ENCODE measurements at regions not wholly inside any gene's neighbourhood (a gene's known extent, or its start where the extent isn't known, plus 50 kb on each side); places are given as distances from the start of the nearest gene placed in this dataset.

DNA sequence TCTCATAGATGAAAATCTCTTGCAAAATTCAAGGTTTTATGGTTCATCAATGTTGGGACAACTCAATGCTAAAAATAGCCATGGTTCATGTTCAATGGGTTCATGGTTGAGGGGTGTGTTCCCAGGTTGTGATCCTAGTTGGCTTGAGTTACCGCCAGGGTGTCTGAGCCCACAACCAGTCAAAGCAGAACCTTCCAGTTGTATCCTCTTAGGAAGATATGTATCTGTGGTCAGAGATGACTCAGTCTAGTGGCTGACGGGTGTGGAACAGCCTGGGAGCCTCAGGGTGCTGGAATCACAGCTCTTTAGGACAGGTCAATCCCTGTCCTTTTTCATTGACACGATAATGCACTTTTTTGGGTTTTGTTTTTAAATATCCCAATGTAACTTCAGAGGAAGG lies 192.3 kb upstream of the NR3C2 start:
- no peaks in the 10 kb centered on the region for H3K79me1 ChIP-seq (ENCODE audit: low read depth, low read length)
- FAIRE-seq = no peak
- WGBS, 2 experiments (ENCODE audit: extremely low coverage in 1 of 2, insufficient coverage in 1 of 2, insufficient read length in 1 of 2, insufficient replicate concordance in 2 of 2, low coverage in 1 of 2, low lambda C conversion rate in 2 of 2, missing lambda C conversion rate in 1 of 2) = 96% methylated on average over 3 of the region's 3 CpGs; no CpG with 5 or more reads in 1 of the 2 experiments

More for the DNA sequence above, 192.3 kb upstream of the NR3C2 start:
- H3K27me3 ChIP-seq (replicated peaks in 1 of 4; ENCODE audit: control insufficient read depth in 3 of 4, extremely low read depth in 1 of 4, insufficient read depth in 3 of 4, low read length in 3 of 4) = no peaks in the 10 kb centered on the region
- H3K4me2 ChIP-seq (ENCODE audit: insufficient read depth in 1 of 2, low read depth in 2 of 2, low read length in 2 of 2) = no peak overlapping the region
- H3K18ac ChIP-seq (ENCODE audit: extremely low read depth, low read length) = no peak overlapping the region
- H3K4ac ChIP-seq (replicated peaks; ENCODE audit: insufficient read length, low read depth, low read length) = no peak overlapping the region
- no peaks in the 10 kb centered on the region; a peak in 2 of 8 replicates for H3K36me3 ChIP-seq (ENCODE audit: control insufficient read depth in 2 of 4, insufficient read depth in 4 of 4, low read length in 3 of 4)
- H2AFZ ChIP-seq (ENCODE audit: low read length) = no peak overlapping the region
- H4K20me1 ChIP-seq (replicated peaks in 1 of 2; ENCODE audit: control insufficient read depth in 1 of 2, insufficient read depth in 2 of 2, low read length in 2 of 2) = no peaks in the 10 kb centered on the region
- no peaks in the 10 kb centered on the region for H3K79me2 ChIP-seq (ENCODE audit: control insufficient read depth in 1 of 2, insufficient read depth in 2 of 2, low read length in 2 of 2)
- no peak overlapping the region for H4K5ac ChIP-seq (ENCODE audit: insufficient read length, low read depth, low read length)
- CTCF ChIA-PET (ENCODE audit: partially characterized antibody) = interaction anchor here (1.0 kb wide), 1 partner anchor 12 kb away, joined by 3 read pairs; no protein-coding TSS in a partner anchor
- TF ChIP-seq TCF12 (IDR thresholded peaks at IDR 0.05; ENCODE audit: low read depth, low read length) = no peak
- TF ChIP-seq BACH1 (IDR thresholded peaks at IDR 0.05; ENCODE audit: low read length) = no peak
- no peak for TF ChIP-seq TEAD4 (IDR thresholded peaks at IDR 0.05; ENCODE audit: low read depth, low read length)
- no peak for TF ChIP-seq SIRT6 (IDR thresholded peaks at IDR 0.05; ENCODE audit: low read length)
- no peak for TF ChIP-seq E2F6 (IDR thresholded peaks at IDR 0.05)
- no peak overlapping the region for H4K91ac ChIP-seq (replicated peaks; ENCODE audit: insufficient read length, low read length)
- no peaks in the 10 kb centered on the region for H3K23me2 ChIP-seq (ENCODE audit: low read depth, low read length)
- no peak overlapping the region for H3K23ac ChIP-seq (ENCODE audit: insufficient read length)
- H3K4me3 ChIP-seq (ENCODE audit: extremely low read depth in 1 of 4, insufficient read depth in 2 of 4, low read depth in 3 of 4, low read length in 4 of 4) = no peak overlapping the region
- no peak overlapping the region for H2BK15ac ChIP-seq (ENCODE audit: low read length)
- no peak overlapping the region for H4K8ac ChIP-seq (ENCODE audit: extremely low read depth, insufficient read depth, low read length)
- H2BK12ac ChIP-seq (ENCODE audit: low read depth, low read length) = no peak overlapping the region
- no peak overlapping the region for H3K56ac ChIP-seq (replicated peaks; ENCODE audit: insufficient read length, low read depth, low read length)
- H2BK5ac ChIP-seq (ENCODE audit: low read depth, low read length) = no peak overlapping the region
- no peaks in the 10 kb centered on the region for H3K4me1 ChIP-seq (replicated peaks in 1 of 4; ENCODE audit: control insufficient read depth in 3 of 4, insufficient read depth in 4 of 4, low read length in 3 of 4)
- POLR2A ChIA-PET (ENCODE audit: partially characterized antibody) = no interaction called here
- no peak for DNase-seq (ENCODE audit: low read depth in 1 of 2, low spot score in 2 of 2)
- no peak overlapping the region for H3K14ac ChIP-seq (ENCODE audit: insufficient read length)
- H3K9me3 ChIP-seq (ENCODE audit: insufficient read depth in 2 of 2, low read depth in 1 of 2, low read length in 1 of 2) = peaks cover 18 to 21% of the 10 kb centered on the region in 2 experiments
- no peak overlapping the region for H3K27ac ChIP-seq (ENCODE audit: low read depth, low read length)
- H3K9ac ChIP-seq (replicated peaks in 1 of 4; ENCODE audit: extremely low read depth in 1 of 4, low read depth in 3 of 4, low read length in 3 of 4) = no peak overlapping the region
- no peak overlapping the region for H2BK120ac ChIP-seq (replicated peaks; ENCODE audit: low read depth, low read length)
- H2AK5ac ChIP-seq (ENCODE audit: low read depth, low read length) = no peak overlapping the region
- H2BK20ac ChIP-seq (ENCODE audit: low read length) = no peak overlapping the region

Data from H1 (cell line).